OCI-LY3 (cell line): ENCODE measurements at regions not wholly inside any gene's neighbourhood (a gene's known extent, or its start where the extent isn't known, plus 50 kb on each side); places are given as distances from the start of the nearest gene placed in this dataset.

ENCODE experiments used
- H2AFZ ChIP-seq: fragments of 200-600, 300-600 bp; shearing (Covaris generic); 2 replicates; pipeline ENCODE4 v1.6.0; 2014; ENCODE audit warnings: antibody characterized with exemption, low read depth, low read length
- H3K27ac ChIP-seq: fragments of 200-600, 300-600 bp; sonication (generic); 2 replicates; pipeline ENCODE4 v1.5.1; 2014; ENCODE audit warnings: mild to moderate bottlenecking, low read length, moderate library complexity, mixed read lengths
- H3K27me3 ChIP-seq: fragments of 200-600, 300-600 bp; sonication (generic); 2 replicates; pipeline ENCODE4 v1.6.1; 2014; ENCODE audit warnings: low read depth, low read length, mixed read lengths
- H3K36me3 ChIP-seq: fragments of 200-600, 300-600 bp; sonication (generic); replicated peaks from 2 replicates; pipeline ENCODE3; 2014; ENCODE audit warnings: low read depth, low read length, mixed read lengths
- H3K4me1 ChIP-seq: fragments of 300-600, 200-600 bp; sonication (generic); 2 replicates; pipeline ENCODE4 v1.6.1; 2014; ENCODE audit warnings: low read length, mixed read lengths
- H3K4me2 ChIP-seq: fragments of 200-600, 300-600 bp; sonication (generic); 2 replicates; pipeline ENCODE4 v1.6.1; 2014; ENCODE audit warnings: low read length, mixed read lengths
- H3K4me3 ChIP-seq: fragments of 300-600, 200-600 bp; sonication (generic); 2 replicates; pipeline ENCODE4 v1.5.1; 2014; ENCODE audit warnings: antibody characterized with exemption, mild to moderate bottlenecking, low read length, moderate library complexity
- H3K79me2 ChIP-seq: fragments of 300-600, 200-600 bp; shearing (Covaris generic); 2 replicates; pipeline ENCODE4 v1.6.1; 2014; ENCODE audit warnings: mild to moderate bottlenecking, low read length, mixed read lengths
- H3K9ac ChIP-seq: fragments of 300-600, 200-600 bp; shearing (Covaris generic); 2 replicates; pipeline ENCODE4 v1.6.0; 2014; ENCODE audit warnings: mild to moderate bottlenecking, low read length, moderate library complexity
- H3K9me3 ChIP-seq: fragments of 200-600, 300-600 bp; shearing (Covaris generic); 2 replicates; pipeline ENCODE4 v1.6.1; 2014; ENCODE audit warnings: low read length, mixed read lengths; ENCODE audit not compliant: insufficient read depth
- H4K20me1 ChIP-seq: fragments of 200-600, 300-600 bp; sonication (generic); 2 replicates; pipeline ENCODE4 v1.6.1; 2016; ENCODE audit warnings: low read length, mixed read lengths; ENCODE audit not compliant: insufficient read depth
- CTCF ChIP-seq: fragments of 200-600, 300-600 bp; sonication (generic); IDR thresholded peaks from 2 replicates; pipeline ENCODE4 v1.5.1; 2014; ENCODE audit warnings: antibody characterized with exemption, low read length, low read depth
- EZH2phosphoT487 ChIP-seq: fragments of 200-600 bp; shearing (Covaris generic); IDR thresholded peaks from 2 replicates; pipeline ENCODE4 v1.6.1; 2018; ENCODE audit warnings: antibody characterized with exemption, mixed run types, low read depth

DNA sequence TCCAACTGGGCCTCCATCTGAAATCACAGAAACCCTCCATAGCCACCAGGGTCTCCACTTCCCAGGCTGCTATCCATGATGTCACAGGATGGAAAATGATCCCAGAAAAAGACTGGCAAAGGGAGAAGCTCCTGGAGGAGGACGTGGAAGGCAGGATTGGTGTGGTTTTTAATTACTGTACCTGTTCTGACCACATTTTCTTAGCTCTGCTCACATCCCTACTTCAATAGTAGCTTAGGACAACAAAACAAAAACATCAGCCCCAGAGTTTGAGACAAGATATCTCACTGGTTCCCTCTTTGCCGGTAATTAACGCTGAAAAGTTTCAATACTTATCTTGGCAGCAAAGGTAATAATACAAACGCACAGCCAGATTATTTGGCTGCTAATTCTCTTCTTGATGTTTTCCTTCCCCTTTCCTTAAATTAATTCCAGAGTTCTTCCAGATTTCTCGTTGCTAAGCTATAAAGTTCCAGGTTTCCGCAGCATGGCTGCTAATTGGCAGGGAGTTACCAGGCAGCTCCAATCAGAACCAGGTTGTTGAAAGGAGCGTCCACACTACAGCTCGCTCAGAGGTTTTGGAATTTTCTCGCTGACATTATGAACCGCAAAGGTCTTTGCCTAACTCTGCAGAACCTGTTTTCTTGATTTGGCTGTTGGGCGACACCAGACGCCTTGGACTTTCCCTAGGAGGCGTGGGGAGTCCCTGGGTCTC, 263.4 kb downstream of the MRTFB start:
- Histone ChIP-seq H3K4me2 (no peak overlapping the region), H3K27me3 (no peaks in the 10 kb centered on the region), H3K4me1 (no peaks in the 10 kb centered on the region), H3K36me3 (no peaks in the 10 kb centered on the region), H3K9ac (no peak overlapping the region), H2AFZ (no peak overlapping the region), H3K4me3 (no peak overlapping the region), H3K9me3 (no peaks in the 10 kb centered on the region), H3K79me2 (no peaks in the 10 kb centered on the region), H4K20me1 (no peaks in the 10 kb centered on the region), H3K27ac (no peak overlapping the region)
- TF ChIP-seq CTCF: no peak
- no peak for TF ChIP-seq EZH2phosphoT487

DNA sequence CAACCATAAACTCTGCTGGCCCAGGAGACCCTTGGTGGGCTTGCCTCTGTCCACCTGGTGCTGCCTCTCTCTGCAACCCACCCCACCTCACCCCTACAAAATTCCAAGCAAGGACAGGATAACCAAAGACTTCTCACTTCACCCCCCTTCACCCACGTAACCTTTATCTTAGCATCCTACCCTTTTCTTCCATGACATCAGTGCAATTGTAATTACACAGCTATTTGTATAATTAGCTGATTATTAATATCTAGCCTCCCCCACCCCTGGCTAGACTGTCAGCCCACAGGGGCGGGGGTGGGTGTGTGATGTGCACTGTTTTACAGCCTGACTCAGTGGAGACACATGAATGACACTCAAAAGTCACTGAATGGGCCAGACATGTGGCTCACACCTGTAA, 262.2 kb downstream of the MRTFB start:
- H2AFZ ChIP-seq: no peak overlapping the region
- no peak overlapping the region for H3K4me2 ChIP-seq
- H3K27me3 ChIP-seq: no peaks in the 10 kb centered on the region
- H3K36me3 ChIP-seq: no peaks in the 10 kb centered on the region
- H3K9ac ChIP-seq: no peak overlapping the region
- H3K4me1 ChIP-seq: no peaks in the 10 kb centered on the region
- no peak overlapping the region for H3K4me3 ChIP-seq
- H3K79me2 ChIP-seq: no peaks in the 10 kb centered on the region
- H4K20me1 ChIP-seq: no peaks in the 10 kb centered on the region
- no peak for TF ChIP-seq CTCF
- TF ChIP-seq EZH2phosphoT487: no peak
- H3K27ac ChIP-seq: no peak overlapping the region
- no peaks in the 10 kb centered on the region for H3K9me3 ChIP-seq

DNA sequence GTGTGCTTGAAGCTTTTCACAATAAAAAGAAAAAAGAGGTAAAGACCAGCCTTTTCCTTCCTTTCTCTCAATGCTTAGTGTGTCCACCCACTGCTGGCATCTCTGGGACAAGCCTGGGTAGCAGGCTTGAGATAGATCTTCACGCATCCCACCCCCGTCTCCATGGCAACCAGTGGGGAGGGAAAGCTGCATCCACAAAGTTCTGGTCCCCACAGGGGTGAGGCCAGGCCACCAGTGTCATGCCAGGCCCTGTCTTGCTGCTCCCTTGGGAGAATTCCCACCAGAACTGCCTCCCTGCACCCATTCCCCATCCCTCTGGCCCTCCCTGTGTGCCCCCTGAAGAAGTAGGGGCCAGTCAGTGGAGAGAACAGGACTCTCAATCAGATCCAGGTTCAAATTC, 259.9 kb downstream of the MRTFB start:
- H3K9me3 ChIP-seq: no peaks in the 10 kb centered on the region
- no peaks in the 10 kb centered on the region for H3K36me3 ChIP-seq
- no peaks in the 10 kb centered on the region for H4K20me1 ChIP-seq
- TF ChIP-seq CTCF: no peak
- TF ChIP-seq EZH2phosphoT487: no peak
- no peak overlapping the region for H3K4me2 ChIP-seq
- H3K4me3 ChIP-seq: no peak overlapping the region
- no peaks in the 10 kb centered on the region for H3K27me3 ChIP-seq
- no peaks in the 10 kb centered on the region for H3K4me1 ChIP-seq
- H3K9ac ChIP-seq: no peak overlapping the region
- no peaks in the 10 kb centered on the region for H3K79me2 ChIP-seq
- no peak overlapping the region for H3K27ac ChIP-seq
- no peak overlapping the region for H2AFZ ChIP-seq

GRCh38 chr16:14329727-14330350, 258.7 kb downstream of the MRTFB start:
- Histone ChIP-seq H3K4me2 (no peak overlapping the region), H3K9ac (no peak overlapping the region), H3K27me3 (no peaks in the 10 kb centered on the region), H2AFZ (no peak overlapping the region), H3K36me3 (no peaks in the 10 kb centered on the region), H3K9me3 (no peaks in the 10 kb centered on the region), H3K27ac (no peak overlapping the region), H3K4me3 (no peak overlapping the region), H3K79me2 (no peaks in the 10 kb centered on the region), H3K4me1 (no peaks in the 10 kb centered on the region), H4K20me1 (no peaks in the 10 kb centered on the region)
- TF ChIP-seq CTCF (no peak), EZH2phosphoT487 (no peak)
